GM21360 (cell line): ENCODE measurements at regions not wholly inside any gene's neighbourhood (a gene's known extent, or its start where the extent isn't known, plus 50 kb on each side); places are given as distances from the start of the nearest gene placed in this dataset.

Source experiments
- ATAC-seq: cut with Tn5 transposase; IDR thresholded peaks from one replicate; pipeline ENCODE4 v1.9.1; 2021; ENCODE audit warnings: mild to moderate bottlenecking, moderate library complexity; ENCODE audit not compliant: unreplicated experiment

GRCh38 chr15:26378304-26378703 lies 394.6 kb downstream of the GABRB3 start:
- ATAC-seq, result no peak

DNA sequence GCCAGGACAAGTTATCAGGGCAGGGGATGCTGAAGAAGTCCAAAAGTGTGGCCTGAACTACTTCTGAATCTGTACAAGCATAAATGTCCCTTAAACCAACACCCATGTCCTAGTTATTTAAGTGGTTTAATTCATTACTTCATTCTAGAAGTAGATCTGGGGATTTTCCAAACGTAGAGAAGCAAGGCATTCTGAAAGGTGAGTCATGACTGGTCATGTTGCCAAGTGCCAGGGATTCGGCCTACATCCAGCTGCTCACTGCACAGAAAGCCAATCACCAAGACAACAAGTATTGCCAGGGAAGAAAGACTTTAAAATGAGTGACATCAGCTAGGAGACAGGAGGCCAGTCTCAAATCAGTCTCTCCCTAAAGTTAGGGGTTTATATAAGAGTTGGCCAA lies 396.6 kb downstream of the GABRB3 start:
- no peak for ATAC-seq

GRCh38 chr15:26374806-26375205 lies 398.1 kb downstream of the GABRB3 start:
- ATAC-seq, result no peak

DNA sequence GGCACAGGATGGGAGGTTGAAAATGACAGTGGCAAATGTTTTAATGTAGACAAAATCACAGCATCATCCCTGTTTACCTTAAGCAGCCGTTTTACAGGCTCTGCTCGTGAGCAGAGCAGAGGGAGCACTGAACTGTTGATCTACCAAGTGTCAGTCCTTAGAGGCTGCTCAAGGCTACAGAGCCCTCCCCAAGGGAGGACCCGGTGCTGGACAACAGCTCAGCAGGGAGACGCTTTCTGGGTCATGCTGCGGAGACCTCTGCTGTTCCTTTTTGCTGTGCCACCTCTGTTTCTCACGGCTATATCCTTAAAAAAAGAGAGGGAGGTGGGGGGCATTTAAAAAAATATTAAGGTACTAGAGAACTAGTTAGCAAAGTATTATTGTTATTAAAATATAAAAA lies 400.2 kb downstream of the GABRB3 start:
- ATAC-seq, result no peak

GRCh38 chr15:26365077-26365476 lies 407.8 kb downstream of the GABRB3 start:
- no peak for ATAC-seq

GRCh38 chr15:26359855-26360254 lies 413.0 kb downstream of the GABRB3 start:
- ATAC-seq, result no peak

- ATAC-seq, result no peak
Measured at GRCh38 chr15:26358708-26359107, 414.2 kb downstream of the GABRB3 start.

DNA sequence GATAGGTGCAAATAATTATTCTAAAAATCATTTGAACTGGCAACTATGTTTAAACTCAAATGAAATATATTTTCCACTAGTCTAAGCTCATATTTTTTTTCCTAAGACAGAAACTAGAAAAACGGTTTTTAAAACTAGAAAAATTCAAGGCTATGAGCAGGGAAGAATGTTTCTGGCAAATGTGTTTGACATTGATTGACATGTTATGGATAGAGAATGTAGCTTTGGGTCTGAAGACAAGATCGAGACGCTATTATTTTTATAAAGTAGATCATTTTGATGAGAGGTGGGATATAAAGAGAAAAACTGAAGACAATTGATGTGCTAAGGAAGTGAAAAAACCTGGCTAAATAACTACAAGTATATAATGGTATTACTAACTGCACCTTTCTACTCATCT lies 415.2 kb downstream of the GABRB3 start:
- ATAC-seq, result no peak

DNA sequence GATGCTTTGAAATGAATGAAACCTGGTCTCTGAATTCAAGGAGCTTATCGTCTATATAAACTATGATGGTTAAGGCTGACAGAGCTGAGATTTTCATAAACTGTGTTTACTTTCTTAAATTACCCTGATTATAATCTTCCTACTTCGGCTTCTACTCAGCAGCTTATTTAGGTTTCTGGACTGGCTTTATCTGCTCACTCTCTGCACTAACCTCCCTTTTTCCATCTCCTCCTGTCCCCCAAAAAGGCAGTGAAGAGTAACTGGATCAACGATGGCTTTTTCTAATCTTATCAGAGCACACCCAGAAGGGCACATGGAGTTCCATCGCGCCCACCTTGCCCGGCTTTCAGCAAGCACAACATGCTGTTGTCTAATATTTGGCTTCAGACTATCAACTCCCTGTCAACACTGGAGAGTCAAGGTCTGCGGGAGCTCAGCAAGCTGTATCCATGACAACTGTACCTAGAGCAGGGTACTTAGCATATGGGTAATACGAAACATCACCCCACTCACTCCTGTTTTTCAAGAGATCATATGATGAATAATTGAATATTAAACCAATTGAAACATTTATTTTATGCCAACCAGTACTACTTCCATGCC lies 417.3 kb downstream of the GABRB3 start:
- ATAC-seq, result no peak

DNA sequence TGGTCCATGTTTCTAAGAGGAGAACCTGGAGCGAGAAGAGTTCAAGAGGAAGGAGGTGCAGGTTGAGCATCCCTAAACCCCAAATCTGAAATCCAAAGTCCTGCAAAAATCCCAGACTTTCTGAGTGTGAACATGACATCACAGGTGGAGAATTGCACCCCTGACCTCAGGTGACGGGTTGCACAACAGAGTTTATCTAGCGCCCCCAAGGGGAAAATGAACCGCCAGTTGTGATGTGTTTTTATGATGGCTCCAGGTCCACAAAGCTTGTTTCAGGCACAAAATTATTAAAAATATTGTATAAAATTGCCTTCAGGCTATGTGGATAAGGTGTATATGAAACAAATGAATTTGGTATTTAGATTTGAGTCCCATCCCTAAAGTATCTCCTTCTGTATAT lies 420.0 kb downstream of the GABRB3 start:
- no peak for ATAC-seq

DNA sequence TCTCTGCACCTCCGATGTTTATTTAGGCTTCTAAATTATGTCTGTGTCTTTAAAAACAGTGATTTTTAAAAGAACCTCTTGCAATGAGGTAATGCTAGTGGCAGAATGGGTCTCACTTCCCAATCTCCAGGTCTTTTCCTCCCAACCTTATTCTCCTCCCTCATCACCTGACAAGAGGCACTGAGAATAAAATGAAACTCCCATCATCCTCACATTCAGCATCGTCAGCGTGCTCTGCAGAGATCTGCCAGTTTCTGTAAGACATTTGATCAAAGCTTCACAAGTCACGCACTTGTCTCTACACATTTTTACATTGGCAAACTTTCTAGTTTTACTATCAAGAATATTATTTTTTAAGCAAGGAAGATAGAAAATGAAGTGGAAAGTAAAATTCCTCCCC lies 420.5 kb downstream of the GABRB3 start:
- ATAC-seq, result no peak

DNA sequence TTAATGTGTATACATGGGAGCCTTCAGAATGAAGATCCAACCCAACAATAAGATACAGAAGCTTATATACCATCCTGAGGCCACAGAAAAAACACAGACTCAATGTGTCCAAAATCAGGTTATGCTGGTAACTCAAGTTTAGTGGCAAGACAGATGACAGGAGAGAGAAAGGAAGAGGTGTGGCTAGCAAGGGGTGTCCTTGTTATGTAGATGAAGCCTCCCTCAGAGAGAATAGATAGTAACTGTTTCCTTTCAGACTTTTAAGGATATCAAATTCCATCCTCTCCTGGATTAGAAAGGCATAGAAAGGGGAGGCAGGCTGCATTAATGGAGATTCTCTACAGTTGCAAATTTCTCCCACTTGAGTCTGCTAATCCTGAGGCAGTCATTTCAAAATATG lies 447.4 kb downstream of the GABRB3 start:
- no peak for ATAC-seq

GRCh38 chr15:26323566-26323965 lies 449.3 kb downstream of the GABRB3 start:
- ATAC-seq, result no peak

DNA sequence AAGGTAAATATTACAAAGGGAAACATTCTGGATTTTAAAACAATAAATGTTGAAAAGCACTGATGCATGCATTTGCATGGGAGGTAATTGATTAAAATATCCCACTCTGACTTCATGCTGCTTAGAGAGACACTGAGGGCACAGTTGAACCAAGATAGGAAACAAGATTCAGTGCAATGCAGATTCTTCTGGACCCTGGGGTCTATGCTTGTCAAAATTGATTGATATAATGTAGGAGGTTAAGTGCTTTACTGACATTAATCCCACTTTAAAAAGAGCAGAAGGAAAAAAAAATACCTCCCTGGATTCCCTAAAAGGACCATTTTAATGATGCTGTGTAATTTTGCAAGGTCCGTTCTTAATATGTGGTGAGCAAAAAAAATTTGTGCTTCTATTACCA lies 454.2 kb downstream of the GABRB3 start:
- ATAC-seq, result no peak

DNA sequence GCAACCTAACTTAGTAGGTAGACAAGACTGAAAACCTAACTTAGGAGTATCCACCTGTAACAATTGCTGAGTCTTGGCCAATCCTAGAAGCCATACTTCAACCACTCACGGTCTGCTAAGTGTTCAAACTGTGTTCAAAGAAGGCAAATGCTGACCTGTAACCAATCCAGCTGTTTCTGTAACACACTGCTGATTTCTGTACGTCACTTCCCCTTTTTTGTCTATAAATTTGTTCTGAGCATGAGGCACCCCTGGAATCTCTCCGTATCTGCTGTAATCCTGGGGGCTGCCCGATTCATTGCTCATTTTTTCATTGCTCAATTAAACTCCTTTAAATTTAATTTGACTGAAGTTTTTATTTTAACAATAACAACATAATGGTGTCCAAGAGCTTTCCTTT lies 451.4 kb upstream of the ATP10A start:
- no peak for ATAC-seq

GRCh38 chr15:26311710-26312236 lies 448.6 kb upstream of the ATP10A start:
- no peak for ATAC-seq

- no peak for ATAC-seq
Measured at GRCh38 chr15:26298659-26299170, 435.6 kb upstream of the ATP10A start.

- ATAC-seq, result no peak
Measured at GRCh38 chr15:26298010-26298658, 435.0 kb upstream of the ATP10A start.

- ATAC-seq, result no peak
Measured at GRCh38 chr15:26295336-26296085, 432.4 kb upstream of the ATP10A start.

DNA sequence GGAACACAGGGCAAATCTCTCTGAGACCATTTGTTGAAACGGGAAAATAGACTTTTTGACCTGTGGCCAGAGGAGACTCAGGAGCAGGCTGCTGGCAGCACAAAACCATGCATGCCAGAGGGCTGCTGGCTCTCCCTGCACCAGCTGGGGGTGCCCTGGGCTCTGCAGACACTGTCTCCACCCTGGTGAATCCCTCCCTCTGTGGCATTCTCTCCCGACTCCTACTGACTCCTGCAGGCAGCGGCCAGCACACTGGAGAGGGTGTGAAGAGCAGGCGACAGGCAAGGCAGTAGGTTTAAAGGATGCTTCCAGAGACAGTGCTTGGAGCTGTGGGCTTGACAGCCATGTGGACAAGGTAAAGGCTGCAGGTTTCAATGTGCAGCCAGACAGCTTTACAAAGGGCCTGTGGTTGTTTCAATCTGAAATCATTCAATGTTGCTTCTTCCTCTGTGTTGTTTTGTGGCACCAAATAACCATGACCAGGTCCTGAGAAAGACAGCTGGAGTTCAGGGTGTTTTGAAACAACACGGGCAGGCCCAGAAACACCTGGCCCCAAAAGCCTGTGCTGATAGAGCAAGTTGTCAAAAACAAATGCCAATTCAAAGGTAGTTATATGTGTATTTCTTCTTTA lies 431.0 kb upstream of the ATP10A start:
- ATAC-seq, result no peak

DNA sequence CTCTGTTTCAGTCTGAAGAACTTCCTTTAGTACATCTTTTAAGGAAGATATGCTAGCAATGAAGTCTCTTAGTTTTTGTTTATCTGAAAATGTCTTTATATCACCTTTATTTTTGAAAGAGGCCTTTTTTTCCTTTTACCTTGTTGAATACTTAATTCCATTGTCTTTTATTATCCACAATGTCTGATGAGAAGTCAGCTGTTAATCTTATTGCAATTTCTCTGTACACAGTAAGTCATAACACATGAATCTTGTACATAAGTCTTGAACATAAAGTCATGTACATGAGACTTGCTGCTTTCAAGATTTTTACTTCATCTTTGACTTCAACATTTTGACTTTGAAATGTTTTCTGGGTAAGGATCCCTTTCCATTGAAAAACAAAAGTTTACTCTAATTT lies 424.3 kb upstream of the ATP10A start:
- no peak for ATAC-seq
